Smooth muscle cell (in vitro differentiated cells): ENCODE measurements at regions not wholly inside any gene's neighbourhood (a gene's known extent, or its start where the extent isn't known, plus 50 kb on each side); places are given as distances from the start of the nearest gene placed in this dataset.

Experiments
- DNase-seq: peaks from one replicate; lab custom pipeline; 2025; ENCODE audit not compliant: unreplicated experiment; lab: John Stamatoyannopoulos, UW
- H2AFZ ChIP-seq: fragments of 200-600 bp; sonication (generic); 2 replicates; pipeline ENCODE4 v1.6.0; 2016; ENCODE audit warnings: antibody characterized with exemption, low read depth, mild to moderate bottlenecking
- H3F3A ChIP-seq: fragments of 200-600 bp; sonication (generic); 2 replicates; pipeline ENCODE4 v1.6.0; 2017; ENCODE audit warnings: antibody characterized with exemption, low read depth
- H3K27ac ChIP-seq: fragments of 200-600 bp; sonication (generic); 2 replicates; pipeline ENCODE4 v1.5.1; 2016; ENCODE audit warnings: low read depth, mild to moderate bottlenecking
- H3K27me3 ChIP-seq: fragments of 200-600 bp; sonication (generic); 2 replicates; pipeline ENCODE4 v1.6.1; 2016; ENCODE audit warnings: low read depth, mild to moderate bottlenecking
- H3K36me3 ChIP-seq: fragments of 200-600 bp; sonication (generic); 2 replicates; pipeline ENCODE4 v1.5.1; 2016; ENCODE audit warnings: low read depth
- H3K4me1 ChIP-seq: fragments of 200-600 bp; sonication (generic); 2 replicates; pipeline ENCODE4 v1.5.1; 2016; ENCODE audit warnings: low read depth
- H3K4me2 ChIP-seq: fragments of 200-600 bp; sonication (generic); 2 replicates; pipeline ENCODE4 v1.6.0; 2016; ENCODE audit warnings: mild to moderate bottlenecking
- H3K4me3 ChIP-seq: fragments of 200-600 bp; sonication (generic); 2 replicates; pipeline ENCODE4 v1.5.1; 2016; ENCODE audit warnings: mild to moderate bottlenecking
- H3K79me2 ChIP-seq: fragments of 200-600 bp; sonication (generic); 2 replicates; pipeline ENCODE4 v1.6.0; 2016; ENCODE audit warnings: low read depth, mild to moderate bottlenecking
- H3K9ac ChIP-seq: fragments of 200-600 bp; sonication (generic); 2 replicates; pipeline ENCODE4 v1.6.0; 2016; ENCODE audit warnings: low read depth
- H3K9me3 ChIP-seq: fragments of 200-600 bp; sonication (generic); replicated peaks from 2 replicates; pipeline ENCODE4 v1.5.1; 2016; ENCODE audit warnings: low read depth
- H4K20me1 ChIP-seq: fragments of 200-600 bp; sonication (generic); 2 replicates; pipeline ENCODE4 v1.6.0; 2016; ENCODE audit warnings: low read depth
- CTCF ChIP-seq: fragments of 200-600 bp; sonication (generic); IDR thresholded peaks from 2 replicates; pipeline ENCODE4 v1.5.1; 2017; ENCODE audit warnings: borderline replicate concordance, mild to moderate bottlenecking, antibody characterized with exemption; ENCODE audit not compliant: insufficient read depth, poor library complexity, severe bottlenecking
- WGBS: methylation state at CpG from one replicate; pipeline ENCODE4 v1.1.7; 2016; ENCODE audit warnings: low lambda C conversion rate; 5-methylcytosine and 5-hydroxymethylcytosine counted together

DNA sequence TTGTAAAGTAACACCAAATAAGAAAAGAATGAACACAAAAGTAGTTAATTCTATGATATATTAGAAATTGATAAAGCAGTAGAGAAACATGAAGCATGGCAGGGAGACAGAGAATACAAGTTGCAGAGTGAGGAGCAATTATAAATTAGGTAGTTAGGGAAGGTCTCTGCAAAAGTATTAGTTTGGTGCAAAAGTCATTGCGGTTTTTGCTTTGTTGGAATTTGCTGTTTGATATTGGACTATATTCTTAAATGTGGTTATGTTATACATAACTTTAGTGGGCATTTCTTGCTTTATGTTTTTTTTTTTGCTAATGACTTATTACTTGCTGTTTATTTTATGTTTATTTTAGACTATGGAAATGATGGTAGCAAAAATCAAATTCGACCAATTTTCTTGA is 402.2 kb downstream of the SFMBT2 start:
- Histone ChIP-seq H4K20me1 (no peaks in the 10 kb centered on the region), H3K4me1 (no peaks in the 10 kb centered on the region), H2AFZ (no peak overlapping the region), H3K27me3 (peaks cover 7% of the 10 kb centered on the region), H3K9me3 (no peaks in the 10 kb centered on the region), H3K4me2 (no peak overlapping the region), H3K9ac (no peak overlapping the region), H3K36me3 (no peaks in the 10 kb centered on the region), H3K27ac (no peak overlapping the region), H3K4me3 (no peak overlapping the region), H3K79me2 (no peaks in the 10 kb centered on the region), H3F3A (no peaks in the 10 kb centered on the region)
- 91% methylated on average over 2 of the region's 2 CpGs for WGBS
- TF ChIP-seq CTCF = no peak
- no peak for DNase-seq

GRCh38 chr10:7007600-7008190 is 403.1 kb downstream of the SFMBT2 start:
- Histone ChIP-seq H3K9me3 (no peaks in the 10 kb centered on the region), H3F3A (no peaks in the 10 kb centered on the region), H3K9ac (no peak overlapping the region), H3K36me3 (no peaks in the 10 kb centered on the region), H4K20me1 (no peaks in the 10 kb centered on the region), H3K4me1 (no peaks in the 10 kb centered on the region), H3K27ac (no peak overlapping the region), H2AFZ (no peak overlapping the region), H3K79me2 (no peaks in the 10 kb centered on the region), H3K4me3 (no peak overlapping the region), H3K4me2 (no peak overlapping the region), H3K27me3 (peaks cover 16% of the 10 kb centered on the region)
- no peak for DNase-seq
- TF ChIP-seq CTCF = no peak
- 87% methylated on average over 8 of the region's 8 CpGs for WGBS

DNA sequence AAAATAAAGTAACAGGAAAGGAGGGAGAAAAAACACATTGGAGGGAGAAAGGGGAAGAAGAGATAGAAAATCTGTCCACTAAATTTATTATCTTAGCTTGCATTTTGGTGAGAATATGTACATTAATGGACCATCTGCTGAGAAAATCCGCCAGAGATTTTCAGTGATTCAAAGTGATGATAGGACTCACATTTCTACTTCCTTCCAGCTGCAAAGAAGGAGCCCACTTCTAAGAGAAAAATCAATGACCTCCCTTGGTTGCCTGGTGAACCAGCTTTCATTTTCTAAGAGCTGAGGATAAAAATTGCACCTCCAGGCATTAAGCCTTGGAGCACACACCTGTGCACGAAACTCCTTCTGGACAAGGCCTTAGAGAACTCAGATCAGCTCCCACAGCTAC is 404.3 kb downstream of the SFMBT2 start:
- peaks cover 20% of the 10 kb centered on the region for H3K27me3 ChIP-seq
- H2AFZ ChIP-seq = no peak overlapping the region
- no peaks in the 10 kb centered on the region for H3K79me2 ChIP-seq
- TF ChIP-seq CTCF = no peak
- no peak overlapping the region for H3K27ac ChIP-seq
- H3F3A ChIP-seq = no peaks in the 10 kb centered on the region
- no peaks in the 10 kb centered on the region for H4K20me1 ChIP-seq
- H3K4me3 ChIP-seq = no peak overlapping the region
- no peak overlapping the region for H3K9ac ChIP-seq
- H3K36me3 ChIP-seq = no peaks in the 10 kb centered on the region
- DNase-seq = no peak
- WGBS = 84% methylated on average over 2 of the region's 2 CpGs
- H3K4me1 ChIP-seq = no peaks in the 10 kb centered on the region
- no peaks in the 10 kb centered on the region for H3K9me3 ChIP-seq
- H3K4me2 ChIP-seq = no peak overlapping the region

- Histone ChIP-seq H3K4me1 (no peaks in the 10 kb centered on the region), H3F3A (no peaks in the 10 kb centered on the region), H3K27me3 (peaks cover 24% of the 10 kb centered on the region), H3K27ac (no peak overlapping the region), H3K79me2 (no peaks in the 10 kb centered on the region), H4K20me1 (no peaks in the 10 kb centered on the region), H2AFZ (no peak overlapping the region), H3K36me3 (no peaks in the 10 kb centered on the region), H3K4me3 (no peak overlapping the region), H3K9me3 (no peaks in the 10 kb centered on the region), H3K4me2 (no peak overlapping the region), H3K9ac (no peak overlapping the region)
- no peak for TF ChIP-seq CTCF
- 85% methylated on average over 4 of the region's 4 CpGs for WGBS
- DNase-seq = no peak
Observed at GRCh38 chr10:7003831-7004395, 406.9 kb downstream of the SFMBT2 start.
